Adipocyte (in vitro differentiated cells): ENCODE measurements at regions not wholly inside any gene's neighbourhood (a gene's known extent, or its start where the extent isn't known, plus 50 kb on each side); places are given as distances from the start of the nearest gene placed in this dataset.

Experiments
- DNase-seq: peaks from one replicate; pipeline ENCODE4 v3.0.0-alpha.2; 2015; ENCODE audit warnings: low read depth
- H3K27me3 ChIP-seq: replicated peaks from 2 replicates; pipeline ENCODE4 v1.7.0; 2013; ENCODE audit warnings: mild to moderate bottlenecking, low read length, moderate library complexity; ENCODE audit not compliant: control insufficient read depth, insufficient read depth
- H3K36me3 ChIP-seq: 2 replicates; pipeline ENCODE4 v1.7.0; 2013; ENCODE audit warnings: low read length, mild to moderate bottlenecking, moderate library complexity; ENCODE audit not compliant: control insufficient read depth, insufficient read depth, severe bottlenecking
- H3K4me1 ChIP-seq: 2 replicates; pipeline ENCODE4 v1.7.0; 2013; ENCODE audit warnings: mild to moderate bottlenecking, low read length, moderate library complexity; ENCODE audit not compliant: control insufficient read depth, insufficient read depth
- H3K4me3 ChIP-seq: 2 replicates; pipeline ENCODE4 v1.7.0; 2013; ENCODE audit warnings: mild to moderate bottlenecking, low read length, moderate library complexity
- H3K9ac ChIP-seq: 2 replicates; pipeline ENCODE4 v1.7.0; 2013; ENCODE audit warnings: mild to moderate bottlenecking, low read length, moderate library complexity
- H3K9me3 ChIP-seq: 2 replicates; pipeline ENCODE4 v1.7.0; 2013; ENCODE audit warnings: mild to moderate bottlenecking, low read length, moderate library complexity; ENCODE audit not compliant: control insufficient read depth

DNA sequence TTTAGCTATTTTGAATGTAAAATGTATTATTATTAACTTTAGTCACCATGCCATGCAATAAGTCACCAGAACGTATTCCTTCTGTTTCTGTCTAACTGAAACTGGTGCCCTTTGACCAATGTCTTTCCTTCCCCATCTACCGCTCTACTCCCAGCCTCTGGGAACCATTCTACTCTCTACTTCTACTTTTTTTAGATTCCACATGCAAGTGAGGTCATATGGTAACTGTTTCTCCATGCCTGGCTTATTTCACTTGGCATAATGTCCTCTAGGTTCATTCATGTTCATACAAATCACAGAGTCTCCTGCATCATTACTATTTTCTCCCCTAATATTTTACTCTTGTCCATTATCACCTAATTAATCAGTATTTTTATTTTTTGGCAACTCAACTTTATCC lies 160.1 kb downstream of the TMX1 start:
- H3K4me1 ChIP-seq = peaks cover 44% of the 10 kb centered on the region
- no peaks in the 10 kb centered on the region for H3K27me3 ChIP-seq
- H3K36me3 ChIP-seq = no peaks in the 10 kb centered on the region
- no peak overlapping the region for H3K9ac ChIP-seq
- DNase-seq = peak; percentile 20
- no peak overlapping the region for H3K4me3 ChIP-seq
- no peaks in the 10 kb centered on the region for H3K9me3 ChIP-seq

DNA sequence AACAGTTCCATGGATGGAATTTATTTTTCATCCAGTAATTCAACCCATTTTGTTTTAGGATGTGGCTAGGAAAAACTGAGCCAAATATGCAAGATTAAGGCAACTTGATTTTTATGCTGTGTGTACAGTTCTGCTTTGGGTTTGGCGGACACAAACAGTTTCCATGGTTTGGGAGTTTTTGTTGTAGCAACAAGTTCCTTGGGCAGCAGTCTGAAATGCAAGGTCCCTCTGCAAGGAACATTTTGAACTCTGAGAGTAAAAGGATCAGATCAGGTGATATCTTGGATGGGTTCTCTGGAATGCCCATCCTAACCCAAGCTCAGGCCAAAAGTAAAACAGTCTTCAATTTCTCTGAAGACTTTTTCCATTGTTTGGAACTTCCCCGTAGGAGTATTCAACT lies 161.2 kb downstream of the TMX1 start:
- H3K4me3 ChIP-seq = no peak overlapping the region
- H3K9me3 ChIP-seq = no peaks in the 10 kb centered on the region
- no peaks in the 10 kb centered on the region for H3K27me3 ChIP-seq
- H3K4me1 ChIP-seq = peaks cover 33% of the 10 kb centered on the region
- H3K36me3 ChIP-seq = no peaks in the 10 kb centered on the region
- H3K9ac ChIP-seq = no peak overlapping the region
- no peak for DNase-seq

DNA sequence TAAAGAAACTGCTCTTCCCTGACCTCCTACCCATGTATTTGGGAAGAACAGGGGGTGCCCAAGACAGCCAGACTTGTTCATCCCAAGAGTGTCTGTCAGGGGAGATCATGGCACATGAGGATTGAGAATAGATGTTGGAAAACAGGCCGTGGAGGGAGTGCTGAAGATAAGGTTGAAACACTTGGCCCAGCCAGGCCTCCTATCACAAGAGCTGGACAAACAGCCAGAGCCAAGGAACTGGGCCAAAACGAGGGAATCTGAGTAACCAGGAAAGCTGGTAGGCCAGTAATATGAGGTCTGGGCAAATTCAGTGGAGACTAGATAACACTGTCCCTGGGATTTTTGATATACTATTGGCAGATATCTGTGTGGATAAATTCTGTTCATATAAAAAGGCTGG lies 161.7 kb downstream of the TMX1 start:
- Histone ChIP-seq H3K9me3 (no peaks in the 10 kb centered on the region), H3K27me3 (no peaks in the 10 kb centered on the region), H3K4me3 (no peak overlapping the region), H3K4me1 (peaks cover 28% of the 10 kb centered on the region), H3K9ac (no peak overlapping the region), H3K36me3 (no peaks in the 10 kb centered on the region)
- DNase-seq = no peak

DNA sequence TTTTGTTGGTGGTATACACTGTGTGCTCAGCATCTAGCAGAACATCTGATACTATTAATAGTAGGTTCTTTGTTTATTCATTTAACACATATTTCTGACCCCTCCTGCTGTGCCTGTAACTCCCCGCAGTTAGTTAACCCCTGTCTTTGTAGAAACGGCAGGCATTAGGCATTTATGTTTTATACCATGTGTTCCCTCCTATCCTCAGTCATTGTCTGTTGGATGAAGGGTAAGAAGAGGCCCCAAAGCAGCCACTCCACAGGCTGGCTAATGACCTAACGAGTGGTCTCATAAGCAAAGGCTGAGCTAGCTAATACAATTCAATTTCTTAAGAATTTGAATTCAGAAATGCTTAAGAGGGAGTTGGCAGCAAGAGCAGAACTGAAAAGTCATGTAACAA lies 170.8 kb downstream of the TMX1 start:
- Histone ChIP-seq H3K4me1 (no peaks in the 10 kb centered on the region), H3K27me3 (no peaks in the 10 kb centered on the region), H3K36me3 (no peaks in the 10 kb centered on the region), H3K9me3 (no peaks in the 10 kb centered on the region), H3K9ac (no peak overlapping the region), H3K4me3 (no peak overlapping the region)
- DNase-seq = no peak

DNA sequence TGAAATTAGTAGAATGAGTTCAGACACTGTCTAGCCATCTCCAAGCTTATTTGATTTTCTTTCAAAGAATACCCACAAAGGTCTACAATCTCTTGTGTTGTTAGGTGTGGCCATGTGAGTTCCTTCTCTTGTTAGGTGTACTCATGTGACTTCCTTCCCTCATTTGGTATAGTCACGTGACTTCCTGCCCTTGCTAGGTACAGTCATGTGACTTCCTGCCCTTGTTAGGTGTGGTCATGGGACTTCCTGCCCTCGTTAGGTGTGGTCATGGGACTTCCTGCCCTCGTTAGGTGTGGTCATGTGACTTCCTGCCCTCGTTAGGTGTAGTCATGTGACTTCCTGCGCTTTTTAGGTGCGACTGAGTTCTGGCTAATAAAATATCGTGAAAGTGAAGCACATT lies 179.6 kb downstream of the TMX1 start:
- no peak for DNase-seq
- Histone ChIP-seq H3K27me3 (no peaks in the 10 kb centered on the region), H3K9ac (no peak overlapping the region), H3K4me1 (peaks cover 10% of the 10 kb centered on the region), H3K9me3 (peaks cover 5% of the 10 kb centered on the region), H3K4me3 (no peak overlapping the region), H3K36me3 (no peaks in the 10 kb centered on the region)

DNA sequence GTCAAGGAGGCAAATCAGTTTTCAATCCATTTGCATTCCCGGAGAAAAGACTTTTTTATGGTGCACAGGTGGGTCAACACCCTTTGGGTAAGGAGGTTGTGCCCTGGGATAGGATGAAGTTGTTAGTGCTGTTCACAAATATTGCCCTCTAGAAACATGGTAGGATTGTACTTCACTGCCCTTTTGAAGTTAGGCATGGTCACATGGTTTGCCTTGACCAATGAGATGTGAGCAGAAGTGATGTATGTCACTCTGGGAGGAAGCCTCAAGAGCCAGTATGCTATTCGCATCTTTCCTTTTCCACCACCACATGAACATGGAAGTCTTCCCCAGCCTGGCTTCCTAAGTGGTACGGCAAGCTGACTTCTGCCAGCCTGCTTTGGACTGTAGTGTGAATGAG lies 182.7 kb downstream of the TMX1 start:
- Histone ChIP-seq H3K9me3 (peaks cover 5% of the 10 kb centered on the region), H3K36me3 (no peaks in the 10 kb centered on the region)
- DNase-seq = no peak

DNA sequence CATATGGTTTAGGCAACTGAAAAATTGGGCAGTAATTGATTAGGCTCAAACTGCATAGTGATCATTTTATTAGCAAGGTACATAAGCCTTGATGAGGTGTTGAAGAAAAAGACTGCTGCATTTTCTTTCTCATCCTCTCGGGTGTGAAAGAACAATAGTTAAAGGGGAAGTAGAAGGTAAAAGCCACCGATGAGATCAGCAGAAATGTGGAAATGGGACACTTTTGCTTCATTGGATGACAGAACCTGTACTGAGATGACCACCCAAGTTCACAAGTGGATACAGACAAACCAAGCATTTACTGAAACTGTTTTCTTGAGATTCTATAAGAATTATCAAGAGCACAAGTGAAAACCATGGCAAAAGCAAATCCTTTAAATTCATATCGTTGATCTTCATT lies 184.0 kb downstream of the TMX1 start:
- DNase-seq = no peak

More for the DNA sequence above, 182.7 kb downstream of the TMX1 start:
- H3K4me3 ChIP-seq = no peak overlapping the region
- H3K9ac ChIP-seq = no peak overlapping the region
- peaks cover 16% of the 10 kb centered on the region for H3K4me1 ChIP-seq
- no peaks in the 10 kb centered on the region for H3K27me3 ChIP-seq

DNA sequence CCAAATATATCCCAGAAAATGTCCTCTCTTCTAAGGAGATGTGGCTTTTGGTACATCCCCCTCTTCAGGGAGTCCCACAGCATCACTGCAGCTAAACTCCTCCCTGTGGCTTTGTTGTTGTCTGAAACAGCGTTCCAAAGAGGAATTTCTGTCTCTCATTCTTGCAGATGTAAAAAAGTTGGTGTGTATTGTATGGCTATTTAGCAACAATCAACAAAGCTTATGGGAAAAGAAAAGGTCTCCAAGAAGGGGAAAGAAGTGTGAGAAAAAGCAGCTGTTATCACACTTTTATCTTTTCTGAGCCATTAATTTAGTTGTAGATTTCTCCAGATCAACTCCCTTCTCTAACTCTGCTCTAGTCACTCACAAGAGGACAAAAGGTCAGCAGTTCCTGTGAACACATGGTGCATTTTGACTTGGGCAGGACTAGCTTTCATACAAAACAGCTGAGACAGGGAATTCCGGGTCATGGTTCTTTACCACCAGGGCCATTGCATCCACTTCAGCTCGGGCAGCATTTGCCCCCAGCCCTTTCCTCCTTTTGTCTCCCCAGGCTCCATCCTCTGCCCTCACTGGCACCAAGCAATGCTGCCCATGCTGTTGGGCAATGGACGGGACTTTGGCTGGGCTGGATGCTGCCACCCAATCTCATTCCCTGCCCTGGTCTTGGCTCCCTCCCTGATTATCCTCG lies 184.7 kb downstream of the TMX1 start:
- Histone ChIP-seq H3K36me3 (no peaks in the 10 kb centered on the region), H3K4me3 (peak overlapping the region; percentile 27), H3K9me3 (no peaks in the 10 kb centered on the region), H3K9ac (peak overlapping the region; percentile 40), H3K27me3 (no peaks in the 10 kb centered on the region), H3K4me1 (peaks cover 16% of the 10 kb centered on the region)
- DNase-seq = peak; percentile 55

More for the DNA sequence above, 184.0 kb downstream of the TMX1 start:
- H3K9ac ChIP-seq = peak overlapping the region; percentile 40
- no peaks in the 10 kb centered on the region for H3K36me3 ChIP-seq
- H3K4me3 ChIP-seq = peak overlapping the region; percentile 27
- no peaks in the 10 kb centered on the region for H3K27me3 ChIP-seq
- peaks cover 16% of the 10 kb centered on the region for H3K4me1 ChIP-seq
- no peaks in the 10 kb centered on the region for H3K9me3 ChIP-seq

DNA sequence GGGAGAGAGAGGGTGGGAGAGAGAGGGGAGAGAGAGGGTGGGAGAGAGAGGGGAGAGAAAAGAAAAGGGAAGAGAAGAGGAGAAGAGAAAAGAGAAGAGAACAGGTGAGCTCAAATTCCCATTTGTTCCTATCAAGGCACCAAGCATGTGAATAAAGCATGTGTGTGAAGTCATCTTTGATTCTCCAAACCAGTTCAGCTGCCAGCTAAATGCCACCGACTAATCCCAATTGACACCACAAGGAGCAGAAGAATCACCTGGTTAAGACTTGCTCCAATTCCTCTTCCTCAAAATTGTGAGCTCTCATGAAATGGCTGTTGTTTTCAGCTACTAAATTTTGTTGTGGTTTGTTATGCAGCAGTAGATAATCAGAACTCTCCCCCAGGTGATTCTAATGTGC lies 188.9 kb downstream of the TMX1 start:
- H3K27me3 ChIP-seq = no peaks in the 10 kb centered on the region
- no peaks in the 10 kb centered on the region for H3K36me3 ChIP-seq
- H3K9me3 ChIP-seq = no peaks in the 10 kb centered on the region
- DNase-seq = no peak
- peaks cover 29% of the 10 kb centered on the region for H3K4me1 ChIP-seq
- no peak overlapping the region for H3K9ac ChIP-seq
- no peak overlapping the region for H3K4me3 ChIP-seq

DNA sequence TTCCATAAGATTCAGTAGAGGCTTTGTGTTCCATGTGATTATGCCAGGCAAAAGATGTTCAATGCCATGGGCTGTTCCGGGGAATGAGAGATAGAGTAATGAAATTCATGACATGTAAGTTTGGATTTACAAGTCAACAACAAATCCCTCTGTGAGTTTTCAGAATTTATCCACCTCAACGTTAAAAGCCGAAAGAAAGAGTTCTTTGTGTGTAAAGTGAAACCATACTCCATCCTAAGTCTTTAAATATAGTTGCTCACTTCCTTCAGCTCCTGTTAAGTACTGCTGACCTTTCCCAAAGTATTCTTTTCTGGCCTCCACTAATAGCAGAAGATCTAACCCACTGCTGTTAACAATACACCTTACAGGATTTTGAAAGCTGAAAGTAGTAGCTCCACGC lies 190.0 kb downstream of the TMX1 start:
- peak overlapping the region; percentile 7 for H3K4me3 ChIP-seq
- no peaks in the 10 kb centered on the region for H3K36me3 ChIP-seq
- no peaks in the 10 kb centered on the region for H3K9me3 ChIP-seq
- H3K27me3 ChIP-seq = no peaks in the 10 kb centered on the region
- no peak overlapping the region for H3K9ac ChIP-seq
- DNase-seq = peak; percentile 29
- H3K4me1 ChIP-seq = peaks cover 18% of the 10 kb centered on the region

DNA sequence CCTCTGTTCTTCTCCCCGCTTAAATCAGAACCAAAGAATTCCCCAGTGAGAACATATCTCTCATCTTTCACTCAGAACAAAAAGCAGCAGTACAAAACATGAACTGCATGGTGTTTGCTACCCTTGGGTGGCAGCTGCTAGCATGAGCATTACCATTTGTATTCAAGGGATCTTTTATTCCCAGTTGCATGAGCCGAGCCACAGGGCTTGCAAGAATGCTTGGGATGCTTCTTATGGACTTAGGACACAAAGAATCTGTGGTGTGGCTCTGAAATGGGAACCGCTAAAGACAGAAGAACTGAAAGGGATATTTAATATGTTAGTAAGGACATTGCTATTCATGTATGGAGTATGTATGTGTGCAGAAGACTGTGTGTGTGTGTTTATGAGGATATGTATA lies 190.6 kb downstream of the TMX1 start:
- peak overlapping the region; percentile 7 for H3K4me3 ChIP-seq
- no peaks in the 10 kb centered on the region for H3K27me3 ChIP-seq
- peak; percentile 46 for DNase-seq
- H3K9ac ChIP-seq = no peak overlapping the region
- peaks cover 15% of the 10 kb centered on the region for H3K4me1 ChIP-seq
- H3K36me3 ChIP-seq = no peaks in the 10 kb centered on the region
- no peaks in the 10 kb centered on the region for H3K9me3 ChIP-seq
